IMR-90 (cell line): ENCODE measurements at regions not wholly inside any gene's neighbourhood (a gene's known extent, or its start where the extent isn't known, plus 50 kb on each side); places are given as distances from the start of the nearest gene placed in this dataset.

Source experiments
- RAD21 ChIP-seq: IDR thresholded peaks from 2 replicates; pipeline ENCODE4 v1.6.1; 2012; ENCODE audit warnings: low read length, improper control_type of control experiment
- RCOR1 ChIP-seq: IDR thresholded peaks from 2 replicates; pipeline ENCODE4 v1.6.1; 2012; ENCODE audit warnings: mild to moderate bottlenecking, low read length, improper control_type of control experiment; ENCODE audit not compliant: insufficient replicate concordance
- SMC3 ChIP-seq: fragments of 150-350 bp; IDR thresholded peaks from 2 replicates; pipeline ENCODE4 v1.6.1; 2016; ENCODE audit warnings: low read depth, mild to moderate bottlenecking, antibody characterized with exemption, low read length, moderate library complexity
- TF ChIP-seq, protein P1 (sequence below): conservative IDR thresholded peaks from 2 replicates; pipeline ENCODE4 v1.5.1; 2012; ENCODE audit warnings: mild to moderate bottlenecking, low read depth, low read length, improper control_type of control experiment

DNA sequence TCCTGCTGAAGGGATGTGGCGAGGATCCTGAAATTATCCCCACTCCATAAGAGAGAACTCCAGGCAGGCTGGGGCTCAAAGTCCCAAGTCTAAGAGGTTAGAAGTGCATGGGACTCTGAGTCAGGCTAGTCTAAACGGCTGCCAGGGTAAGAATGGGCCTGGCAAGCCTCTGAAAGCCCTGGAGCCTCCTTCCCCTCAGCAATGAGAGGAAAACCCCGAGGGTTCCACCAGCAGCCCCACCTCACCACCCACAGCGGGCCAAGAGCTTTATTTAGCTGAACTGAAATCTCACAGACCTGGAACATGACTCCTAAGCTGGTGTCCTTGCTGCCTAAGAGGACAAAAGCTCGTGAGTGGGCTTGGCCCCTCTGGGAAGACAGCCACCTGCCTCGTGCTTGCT lies 135.5 kb downstream of the SEC61B start:
- TF ChIP-seq SMC3: no peak
- TF ChIP-seq, protein P1, sequence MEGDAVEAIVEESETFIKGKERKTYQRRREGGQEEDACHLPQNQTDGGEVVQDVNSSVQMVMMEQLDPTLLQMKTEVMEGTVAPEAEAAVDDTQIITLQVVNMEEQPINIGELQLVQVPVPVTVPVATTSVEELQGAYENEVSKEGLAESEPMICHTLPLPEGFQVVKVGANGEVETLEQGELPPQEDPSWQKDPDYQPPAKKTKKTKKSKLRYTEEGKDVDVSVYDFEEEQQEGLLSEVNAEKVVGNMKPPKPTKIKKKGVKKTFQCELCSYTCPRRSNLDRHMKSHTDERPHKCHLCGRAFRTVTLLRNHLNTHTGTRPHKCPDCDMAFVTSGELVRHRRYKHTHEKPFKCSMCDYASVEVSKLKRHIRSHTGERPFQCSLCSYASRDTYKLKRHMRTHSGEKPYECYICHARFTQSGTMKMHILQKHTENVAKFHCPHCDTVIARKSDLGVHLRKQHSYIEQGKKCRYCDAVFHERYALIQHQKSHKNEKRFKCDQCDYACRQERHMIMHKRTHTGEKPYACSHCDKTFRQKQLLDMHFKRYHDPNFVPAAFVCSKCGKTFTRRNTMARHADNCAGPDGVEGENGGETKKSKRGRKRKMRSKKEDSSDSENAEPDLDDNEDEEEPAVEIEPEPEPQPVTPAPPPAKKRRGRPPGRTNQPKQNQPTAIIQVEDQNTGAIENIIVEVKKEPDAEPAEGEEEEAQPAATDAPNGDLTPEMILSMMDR: no peak
- no peak for TF ChIP-seq RCOR1
- no peak for TF ChIP-seq RAD21
